Mesendoderm (in vitro differentiated cells): ENCODE measurements at regions not wholly inside any gene's neighbourhood (a gene's known extent, or its start where the extent isn't known, plus 50 kb on each side); places are given as distances from the start of the nearest gene placed in this dataset.
A peak's percentile ranks its signal among the peaks of the same experiment; 100 is the strongest.

Experiments used
- DNase-seq: peaks from one replicate; pipeline ENCODE4 v3.0.0; 2013
- H2AK5ac ChIP-seq: 2 replicates; pipeline ENCODE4 v1.6.1; 2013; ENCODE audit warnings: low read length, inconsistent platforms
- H2BK120ac ChIP-seq: 2 replicates; pipeline ENCODE4 v1.6.1; 2013; ENCODE audit warnings: low read depth, mild to moderate bottlenecking, low read length, moderate library complexity, mixed read lengths
- H2BK15ac ChIP-seq: replicated peaks from 2 replicates; pipeline ENCODE4 v1.6.1; 2013; ENCODE audit warnings: low read depth, mild to moderate bottlenecking, moderate library complexity
- H2BK5ac ChIP-seq: 2 replicates; pipeline ENCODE4 v1.6.1; 2013; ENCODE audit warnings: low read length, inconsistent platforms
- H3K18ac ChIP-seq: 2 replicates; pipeline ENCODE4 v1.6.1; 2013; ENCODE audit warnings: mild to moderate bottlenecking, low read length, mixed read lengths
- H3K23ac ChIP-seq: one replicate; pipeline ENCODE4 v1.6.1; 2013; ENCODE audit warnings: low read length
- H3K27ac ChIP-seq: 2 replicates; pipeline ENCODE4 v1.5.1; 2013; ENCODE audit warnings: low read depth, mild to moderate bottlenecking, inconsistent platforms, low read length, moderate library complexity
- H3K27me3 ChIP-seq: 2 replicates; pipeline ENCODE4 v1.6.1; 2013; ENCODE audit warnings: low read length, control low read depth, mild to moderate bottlenecking, inconsistent platforms; ENCODE audit not compliant: insufficient read depth, poor library complexity
- H3K36me3 ChIP-seq: 2 replicates; pipeline ENCODE4 v1.6.1; 2013; ENCODE audit warnings: low read length, inconsistent platforms; ENCODE audit not compliant: control insufficient read depth, insufficient read depth
- H3K4ac ChIP-seq: one replicate; pipeline ENCODE4 v1.6.1; 2013; ENCODE audit warnings: low read depth, mild to moderate bottlenecking, low read length, moderate library complexity
- H3K4me1 ChIP-seq: 2 replicates; pipeline ENCODE4 v1.6.1; 2013; ENCODE audit warnings: low read depth, low read length, inconsistent platforms; ENCODE audit not compliant: control insufficient read depth
- H3K4me2 ChIP-seq: 2 replicates; pipeline ENCODE4 v1.6.1; 2013; ENCODE audit warnings: low read length
- H3K4me3 ChIP-seq: 2 replicates; pipeline ENCODE4 v1.5.1; 2013; ENCODE audit warnings: mild to moderate bottlenecking, low read length
- H3K56ac ChIP-seq: one replicate; pipeline ENCODE4 v1.6.1; 2013; ENCODE audit warnings: low read length
- H3K79me1 ChIP-seq: 2 replicates; pipeline ENCODE4 v1.6.1; 2013; ENCODE audit warnings: low read length, inconsistent platforms
- H3K79me2 ChIP-seq: 2 replicates; pipeline ENCODE4 v1.6.1; 2013; ENCODE audit warnings: mild to moderate bottlenecking, low read length; ENCODE audit not compliant: control insufficient read depth, insufficient read depth
- H3K9ac ChIP-seq: 2 replicates; pipeline ENCODE4 v1.6.1; 2013; ENCODE audit warnings: low read length, inconsistent platforms
- H4K5ac ChIP-seq: one replicate; pipeline ENCODE4 v1.6.1; 2013; ENCODE audit warnings: low read length
- H4K8ac ChIP-seq: one replicate; pipeline ENCODE4 v1.6.1; 2013; ENCODE audit warnings: low read depth, mild to moderate bottlenecking, control low read depth, low read length, moderate library complexity
- WGBS: extraction: QIAGEN DNeasy Blood & Tissue Kit; methylation state at CpG from one replicate; pipeline ENCODE4 v1.1.7; 2013; ENCODE audit warnings: low lambda C conversion rate, missing lambda C conversion rate; ENCODE audit not compliant: insufficient coverage; ENCODE audit errors: extremely low coverage; 5-methylcytosine and 5-hydroxymethylcytosine counted together

DNA sequence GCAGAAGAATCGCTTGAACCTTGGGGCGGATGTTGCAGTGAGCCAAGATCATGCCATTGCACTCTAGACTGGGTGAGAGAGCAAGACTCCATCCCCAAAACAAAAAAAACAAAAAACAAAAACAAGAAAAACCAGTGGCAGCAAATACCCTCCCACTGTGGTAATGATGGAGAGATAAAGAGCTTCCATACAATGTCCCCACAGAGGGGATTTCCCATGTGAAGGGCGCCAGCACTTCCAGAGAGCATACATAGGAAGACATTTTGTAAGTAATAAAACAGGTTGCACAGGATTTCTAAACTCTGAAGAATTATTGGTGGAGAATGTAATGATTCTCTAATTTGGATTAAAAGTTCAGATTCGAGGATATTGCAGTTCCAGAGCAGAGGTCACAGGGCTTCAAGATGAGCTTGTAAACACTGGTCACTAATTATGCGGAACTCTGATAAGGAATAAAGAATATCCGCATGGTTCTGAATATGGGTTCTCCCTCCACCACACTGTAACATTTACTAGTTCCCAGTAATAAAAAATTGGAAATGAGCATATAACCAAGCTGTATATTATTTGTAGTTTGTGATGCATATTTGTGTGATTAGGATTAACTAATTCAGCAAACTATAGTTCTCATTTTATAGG lies 290.1 kb upstream of the SLC10A2 start:
- H2BK120ac ChIP-seq, result no peak overlapping the region
- H3K9ac ChIP-seq, result no peak overlapping the region
- no peaks in the 10 kb centered on the region for H3K36me3 ChIP-seq
- no peak overlapping the region for H3K56ac ChIP-seq
- no peak overlapping the region for H2BK15ac ChIP-seq
- H3K4me1 ChIP-seq, result peaks cover 2% of the 10 kb centered on the region
- H2AK5ac ChIP-seq, result no peak overlapping the region
- no peaks in the 10 kb centered on the region for H3K79me2 ChIP-seq
- H2BK5ac ChIP-seq, result no peak overlapping the region
- H3K4me3 ChIP-seq, result no peak overlapping the region
- H3K27ac ChIP-seq, result no peak overlapping the region
- WGBS, result no CpG with 5 or more reads among the region's 6 CpGs
- H3K18ac ChIP-seq, result no peak overlapping the region
- H3K4me2 ChIP-seq, result no peak overlapping the region
- H3K23ac ChIP-seq, result no peak overlapping the region
- no peaks in the 10 kb centered on the region for H3K79me1 ChIP-seq
- H4K5ac ChIP-seq, result no peak overlapping the region
- peak; percentile 52 for DNase-seq
- H3K4ac ChIP-seq, result no peak overlapping the region
- no peaks in the 10 kb centered on the region for H3K27me3 ChIP-seq
- no peak overlapping the region for H4K8ac ChIP-seq

DNA sequence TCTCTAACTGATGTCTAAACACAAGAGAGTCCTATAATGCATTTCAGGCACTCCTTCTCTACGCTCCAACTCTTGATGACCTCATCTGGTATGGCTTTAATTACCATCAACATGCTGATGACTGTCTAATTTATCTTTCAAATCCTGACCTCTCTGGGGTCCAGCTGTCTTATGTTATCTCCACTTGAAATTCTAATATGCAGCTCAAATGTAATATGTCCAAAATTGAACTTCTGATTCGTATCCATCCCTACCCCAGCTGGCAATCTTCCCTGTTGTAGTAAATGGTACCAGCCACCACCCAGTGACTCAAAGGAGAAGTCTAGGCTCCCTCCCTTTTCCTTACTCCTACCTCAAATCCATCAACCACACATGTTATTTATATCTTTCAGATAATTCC lies 288.0 kb upstream of the SLC10A2 start:
- H2BK120ac ChIP-seq, result no peak overlapping the region
- H3K4ac ChIP-seq, result no peak overlapping the region
- H4K5ac ChIP-seq, result no peak overlapping the region
- no peak overlapping the region for H2BK5ac ChIP-seq
- H3K18ac ChIP-seq, result no peak overlapping the region
- H3K27me3 ChIP-seq, result no peaks in the 10 kb centered on the region
- H3K79me2 ChIP-seq, result no peaks in the 10 kb centered on the region
- no peak for DNase-seq
- H3K36me3 ChIP-seq, result no peaks in the 10 kb centered on the region
- H3K79me1 ChIP-seq, result no peaks in the 10 kb centered on the region
- H3K23ac ChIP-seq, result no peak overlapping the region
- no peak overlapping the region for H3K9ac ChIP-seq
- H2BK15ac ChIP-seq, result no peak overlapping the region
- no CpG with 5 or more reads among the region's 2 CpGs for WGBS
- no peak overlapping the region for H3K4me3 ChIP-seq
- H3K4me2 ChIP-seq, result no peak overlapping the region
- H4K8ac ChIP-seq, result no peak overlapping the region
- H2AK5ac ChIP-seq, result no peak overlapping the region
- peaks cover 2% of the 10 kb centered on the region for H3K4me1 ChIP-seq
- no peak overlapping the region for H3K56ac ChIP-seq
- no peak overlapping the region for H3K27ac ChIP-seq

DNA sequence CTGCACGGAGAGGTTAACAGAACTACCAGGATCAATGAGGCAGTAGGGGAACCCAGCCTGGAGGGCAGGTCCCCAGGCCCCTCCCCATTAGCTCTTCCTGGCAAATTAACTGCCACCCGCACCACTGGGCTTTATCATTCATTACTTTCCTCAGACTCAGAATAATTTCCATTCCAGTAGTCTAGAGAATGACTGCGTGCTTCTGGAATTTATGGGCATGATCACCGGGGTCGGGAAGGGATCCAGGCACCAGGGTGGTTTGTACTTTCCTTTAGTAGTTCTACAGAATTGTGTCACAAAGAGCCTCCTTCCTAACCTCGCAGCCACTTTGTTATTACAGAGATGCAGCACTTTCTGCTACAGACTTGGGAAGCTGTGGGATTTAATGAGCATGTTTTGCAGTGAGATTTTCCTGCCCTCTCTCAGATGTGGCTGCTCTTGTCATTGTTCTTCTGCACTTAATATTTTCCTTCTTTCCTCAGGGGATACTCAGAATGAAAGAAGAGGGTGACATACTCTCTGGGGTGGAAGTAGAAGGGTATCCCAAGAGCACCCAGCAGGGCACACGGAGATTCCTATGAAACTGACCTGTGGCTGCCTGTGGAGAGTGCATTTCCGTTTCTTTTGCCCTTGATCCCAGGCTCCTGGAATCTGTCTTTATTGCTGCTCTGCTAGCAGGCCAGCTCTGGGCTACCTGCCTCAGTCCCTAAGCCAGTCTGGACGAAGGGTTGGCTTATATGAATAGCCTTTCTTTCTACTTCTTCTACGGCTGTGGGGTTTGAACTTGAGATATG lies 285.0 kb upstream of the SLC10A2 start:
- H3K9ac ChIP-seq, result peak overlapping the region; percentile 15

DNA sequence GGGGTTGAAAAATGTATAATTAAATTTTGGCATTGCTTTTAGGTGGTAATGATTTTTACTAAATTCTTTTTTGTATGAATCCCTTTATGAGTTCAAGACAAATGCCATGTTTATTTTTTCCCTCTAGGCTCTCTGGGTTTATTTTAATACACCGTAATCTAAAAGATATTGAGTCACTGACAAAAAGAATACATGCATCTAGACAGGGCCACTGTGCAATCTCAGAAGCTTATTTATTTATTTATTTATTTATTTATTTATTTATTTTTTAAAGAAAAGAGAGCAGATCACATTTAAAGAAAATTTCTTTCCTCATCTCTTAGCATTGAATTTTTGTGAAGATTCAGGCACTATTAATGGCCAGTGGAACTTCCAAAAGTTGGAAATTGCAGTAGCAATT lies 283.9 kb upstream of the SLC10A2 start:
- H3K36me3 ChIP-seq, result no peaks in the 10 kb centered on the region
- H4K5ac ChIP-seq, result no peak overlapping the region
- no peak overlapping the region for H2BK5ac ChIP-seq
- H3K79me2 ChIP-seq, result no peaks in the 10 kb centered on the region
- no peak overlapping the region for H3K4me2 ChIP-seq
- no peak overlapping the region for H3K4ac ChIP-seq
- no peak for DNase-seq
- H3K4me3 ChIP-seq, result no peak overlapping the region
- H3K27me3 ChIP-seq, result no peaks in the 10 kb centered on the region
- H3K79me1 ChIP-seq, result no peaks in the 10 kb centered on the region
- no peaks in the 10 kb centered on the region for H3K4me1 ChIP-seq
- H2AK5ac ChIP-seq, result no peak overlapping the region
- H2BK120ac ChIP-seq, result no peak overlapping the region
- no peak overlapping the region for H3K18ac ChIP-seq
- WGBS, result no CpG with 5 or more reads among the region's 1 CpG
- H3K23ac ChIP-seq, result no peak overlapping the region
- H4K8ac ChIP-seq, result no peak overlapping the region
- H2BK15ac ChIP-seq, result no peak overlapping the region
- no peak overlapping the region for H3K9ac ChIP-seq
- no peak overlapping the region for H3K56ac ChIP-seq
- H3K27ac ChIP-seq, result no peak overlapping the region

More for the DNA sequence above, 285.0 kb upstream of the SLC10A2 start:
- Histone ChIP-seq H3K4me1 (no peaks in the 10 kb centered on the region), H3K18ac (no peak overlapping the region), H2BK15ac (no peak overlapping the region), H3K4ac (no peak overlapping the region), H4K5ac (no peak overlapping the region), H3K36me3 (no peaks in the 10 kb centered on the region), H3K23ac (no peak overlapping the region), H3K56ac (peak overlapping the region; percentile 63), H2BK5ac (no peak overlapping the region), H3K79me1 (no peaks in the 10 kb centered on the region), H4K8ac (no peak overlapping the region), H2AK5ac (no peak overlapping the region), H2BK120ac (no peak overlapping the region), H3K4me2 (peak overlapping the region; percentile 33), H3K27me3 (no peaks in the 10 kb centered on the region), H3K27ac (no peak overlapping the region), H3K4me3 (no peak overlapping the region), H3K79me2 (no peaks in the 10 kb centered on the region)
- DNase-seq, result peak; percentile 63
- no CpG with 5 or more reads among the region's 10 CpGs for WGBS

DNA sequence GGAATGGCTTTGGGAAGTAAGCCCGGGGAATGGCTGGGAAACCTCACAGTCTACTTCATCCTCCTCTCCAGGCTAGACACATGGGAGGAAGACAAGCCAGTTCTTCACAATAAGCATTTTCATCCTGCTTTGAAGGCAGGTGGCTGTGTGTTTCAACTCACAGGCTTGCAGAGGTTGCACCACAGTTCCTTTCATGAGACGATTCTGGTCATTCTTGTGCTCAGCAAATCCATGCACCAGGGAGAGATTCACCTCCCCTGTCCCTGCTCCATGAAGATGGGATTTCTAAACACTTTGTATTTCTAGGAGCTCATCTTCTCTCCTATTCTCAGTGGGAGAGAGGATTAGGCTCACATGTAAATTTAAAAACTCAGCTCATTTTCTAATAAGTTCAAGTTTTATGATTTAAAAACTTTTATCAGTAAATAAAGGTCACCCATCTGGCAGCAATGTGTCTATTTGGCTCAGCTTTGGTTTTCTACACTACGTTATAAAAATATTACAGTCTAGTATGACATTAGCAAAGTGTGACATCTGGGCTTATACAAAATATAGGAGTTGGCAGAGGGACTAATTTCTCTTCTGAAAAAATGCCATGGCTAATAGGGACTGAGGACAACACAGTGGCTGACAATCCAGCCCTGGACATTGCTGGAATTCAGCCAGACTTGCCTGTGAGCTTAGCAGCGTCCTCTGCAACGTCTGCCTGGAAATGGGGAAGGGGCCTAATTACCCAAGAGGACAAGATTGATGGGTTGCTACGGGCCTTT lies 283.2 kb upstream of the SLC10A2 start:
- H3K4me2 ChIP-seq, result no peak overlapping the region
- no peaks in the 10 kb centered on the region for H3K79me1 ChIP-seq
- H3K4ac ChIP-seq, result no peak overlapping the region
- no peak overlapping the region for H3K18ac ChIP-seq
- no peak overlapping the region for H2AK5ac ChIP-seq
- H3K23ac ChIP-seq, result no peak overlapping the region
- H3K4me1 ChIP-seq, result no peaks in the 10 kb centered on the region
- H3K36me3 ChIP-seq, result no peaks in the 10 kb centered on the region
- H4K5ac ChIP-seq, result no peak overlapping the region
- no peak overlapping the region for H3K4me3 ChIP-seq
- no peak overlapping the region for H4K8ac ChIP-seq
- H3K56ac ChIP-seq, result no peak overlapping the region
- no peak overlapping the region for H3K9ac ChIP-seq
- no peak overlapping the region for H2BK15ac ChIP-seq
- no peak for DNase-seq
- no peaks in the 10 kb centered on the region for H3K79me2 ChIP-seq
- no CpG with 5 or more reads among the region's 6 CpGs for WGBS
- no peak overlapping the region for H3K27ac ChIP-seq
- H2BK120ac ChIP-seq, result no peak overlapping the region
- H3K27me3 ChIP-seq, result no peaks in the 10 kb centered on the region
- no peak overlapping the region for H2BK5ac ChIP-seq
